ENCODE measurements at regions not wholly inside any gene's neighbourhood (a gene's known extent, or its start where the extent isn't known, plus 50 kb on each side); places are given as distances from the start of the nearest gene placed in this dataset.

GRCh38 chr7:73963252-73963822 lies 64.6 kb upstream of the ELN start:
- no peak for TF ChIP-seq CTCF (IDR thresholded peaks at IDR 0.05)
- TF ChIP-seq ZFX (IDR thresholded peaks at IDR 0.05; ENCODE audit: borderline replicate concordance), result no peak

Measured in 22Rv1 (cell line).